ENCODE measurements at regions not wholly inside any gene's neighbourhood (a gene's known extent, or its start where the extent isn't known, plus 50 kb on each side); places are given as distances from the start of the nearest gene placed in this dataset.

DNA sequence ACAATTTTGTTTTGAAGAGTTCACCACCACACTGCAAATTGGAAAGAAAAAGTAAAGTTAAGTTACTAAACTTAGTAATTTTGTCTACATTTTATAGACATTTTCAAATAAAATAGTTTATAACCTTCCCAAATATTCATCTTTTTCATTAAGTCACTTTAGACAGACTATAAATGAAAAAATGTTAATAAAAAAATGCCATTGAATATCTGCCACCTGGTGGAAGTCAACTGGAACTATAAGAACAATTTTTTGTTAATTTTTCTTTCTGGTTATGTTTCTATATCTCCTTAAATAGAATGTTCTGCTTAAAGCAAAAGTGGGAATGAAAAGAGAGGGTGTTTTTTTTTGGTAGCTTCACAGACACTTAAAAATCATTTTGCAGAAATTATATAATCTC, 534.4 kb upstream of the PCDH10 start:
- TF ChIP-seq, protein P1, sequence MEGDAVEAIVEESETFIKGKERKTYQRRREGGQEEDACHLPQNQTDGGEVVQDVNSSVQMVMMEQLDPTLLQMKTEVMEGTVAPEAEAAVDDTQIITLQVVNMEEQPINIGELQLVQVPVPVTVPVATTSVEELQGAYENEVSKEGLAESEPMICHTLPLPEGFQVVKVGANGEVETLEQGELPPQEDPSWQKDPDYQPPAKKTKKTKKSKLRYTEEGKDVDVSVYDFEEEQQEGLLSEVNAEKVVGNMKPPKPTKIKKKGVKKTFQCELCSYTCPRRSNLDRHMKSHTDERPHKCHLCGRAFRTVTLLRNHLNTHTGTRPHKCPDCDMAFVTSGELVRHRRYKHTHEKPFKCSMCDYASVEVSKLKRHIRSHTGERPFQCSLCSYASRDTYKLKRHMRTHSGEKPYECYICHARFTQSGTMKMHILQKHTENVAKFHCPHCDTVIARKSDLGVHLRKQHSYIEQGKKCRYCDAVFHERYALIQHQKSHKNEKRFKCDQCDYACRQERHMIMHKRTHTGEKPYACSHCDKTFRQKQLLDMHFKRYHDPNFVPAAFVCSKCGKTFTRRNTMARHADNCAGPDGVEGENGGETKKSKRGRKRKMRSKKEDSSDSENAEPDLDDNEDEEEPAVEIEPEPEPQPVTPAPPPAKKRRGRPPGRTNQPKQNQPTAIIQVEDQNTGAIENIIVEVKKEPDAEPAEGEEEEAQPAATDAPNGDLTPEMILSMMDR (IDR thresholded peaks at IDR 0.05), result no peak
- TF ChIP-seq POLR2AphosphoS5 (IDR thresholded peaks at IDR 0.05) (no peak), POLR2A (IDR thresholded peaks at IDR 0.05) (no peak), EP300 (IDR thresholded peaks at IDR 0.05) (no peak)

Measured in sigmoid colon (tissue), 4 donors.